Mesenchymal stem cell (in vitro differentiated cells and primary cell): ENCODE measurements at regions not wholly inside any gene's neighbourhood (a gene's known extent, or its start where the extent isn't known, plus 50 kb on each side); places are given as distances from the start of the nearest gene placed in this dataset.

Experiments
- DNase-seq: peaks from one replicate; pipeline ENCODE4 v3.0.0-alpha.2; 2013
- H2AFZ ChIP-seq: one replicate; pipeline ENCODE4 v1.6.1; 2013; ENCODE audit warnings: low read depth, mild to moderate bottlenecking, control low read depth, inconsistent platforms, low read length, moderate library complexity
- H2AK5ac ChIP-seq: 2 replicates; pipeline ENCODE4 v1.6.1; 2013; ENCODE audit warnings: low read length, moderate library complexity, mild to moderate bottlenecking, inconsistent platforms; ENCODE audit not compliant: severe bottlenecking
- H2BK120ac ChIP-seq: one replicate; pipeline ENCODE4 v1.6.1; 2013; ENCODE audit warnings: low read depth, mild to moderate bottlenecking, inconsistent platforms, low read length, moderate library complexity
- H2BK12ac ChIP-seq, 2 experiments: one replicate each; pipeline ENCODE4 v1.6.1; 2013; ENCODE audit warnings: inconsistent platforms in 2 of 2, low read length in 2 of 2, mild to moderate bottlenecking in 2 of 2, moderate library complexity in 2 of 2, control low read depth in 1 of 2
- H2BK15ac ChIP-seq: one replicate; pipeline ENCODE4 v1.6.1; 2013; ENCODE audit warnings: mild to moderate bottlenecking, low read depth, inconsistent platforms; ENCODE audit not compliant: poor library complexity, severe bottlenecking
- H2BK5ac ChIP-seq: 2 replicates; pipeline ENCODE4 v1.6.1; 2013; ENCODE audit warnings: low read depth, mild to moderate bottlenecking, low read length, control low read depth, inconsistent platforms; ENCODE audit not compliant: poor library complexity, severe bottlenecking
- H3K14ac ChIP-seq, 2 experiments: one replicate each; pipeline ENCODE4 v1.6.1; 2013; ENCODE audit warnings: inconsistent platforms in 2 of 2, low read length in 2 of 2, control low read depth in 1 of 2, mild to moderate bottlenecking in 1 of 2, moderate library complexity in 1 of 2
- H3K18ac ChIP-seq, 2 experiments: one replicate each; pipeline ENCODE4 v1.6.1; 2013; ENCODE audit warnings: inconsistent platforms in 2 of 2, low read length in 2 of 2, control low read depth in 1 of 2, low read depth in 1 of 2, mild to moderate bottlenecking in 1 of 2
- H3K23ac ChIP-seq, 2 experiments: one replicate each; pipeline ENCODE4 v1.6.1; 2013; ENCODE audit warnings: inconsistent platforms in 2 of 2, low read length in 2 of 2, mild to moderate bottlenecking in 2 of 2, moderate library complexity in 2 of 2, control low read depth in 1 of 2
- H3K27ac ChIP-seq: 2 replicates; pipeline ENCODE4 v1.5.1; 2013; ENCODE audit warnings: mild to moderate bottlenecking, moderate library complexity, low read length, control low read depth, inconsistent platforms; ENCODE audit not compliant: poor library complexity, severe bottlenecking
- H3K27me3 ChIP-seq, 2 experiments: 2 replicates each; pipeline versions ENCODE4 v1.6.1 to v1.7.0; 2013; ENCODE audit warnings: low read length in 2 of 2, mild to moderate bottlenecking in 2 of 2, moderate library complexity in 2 of 2, control low read depth in 1 of 2, inconsistent platforms in 1 of 2; ENCODE audit not compliant: control insufficient read depth in 1 of 2, insufficient read depth in 1 of 2
- H3K36me3 ChIP-seq, 2 experiments: 2 replicates each; pipeline versions ENCODE4 v1.6.1 to v1.7.0; 2013; ENCODE audit warnings: low read length in 2 of 2, control low read depth in 1 of 2, inconsistent platforms in 1 of 2, low read depth in 1 of 2, mild to moderate bottlenecking in 1 of 2; ENCODE audit not compliant: insufficient read depth in 2 of 2, control insufficient read depth in 1 of 2
- H3K4ac ChIP-seq, 2 experiments: one replicate each; pipeline ENCODE4 v1.6.1; 2013; ENCODE audit warnings: inconsistent platforms in 2 of 2, low read length in 2 of 2, mild to moderate bottlenecking in 2 of 2, moderate library complexity in 2 of 2, control low read depth in 1 of 2, low read depth in 1 of 2
- H3K4me1 ChIP-seq: 2 replicates; pipeline ENCODE4 v1.6.1; 2013; ENCODE audit warnings: low read depth, low read length, control low read depth; ENCODE audit not compliant: control insufficient read depth, insufficient read depth
- H3K4me2 ChIP-seq: 2 replicates; pipeline ENCODE4 v1.6.1; 2013; ENCODE audit warnings: low read length, mild to moderate bottlenecking, inconsistent platforms; ENCODE audit not compliant: poor library complexity, severe bottlenecking
- H3K4me3 ChIP-seq, 2 experiments: 2 replicates each; pipeline versions ENCODE4 v1.5.1 to v1.7.0; 2013; ENCODE audit warnings: low read length in 2 of 2, mild to moderate bottlenecking in 2 of 2, control low read depth in 1 of 2, low read depth in 1 of 2; ENCODE audit not compliant: insufficient read depth in 1 of 2
- H3K79me1 ChIP-seq: replicated peaks from 2 replicates; pipeline ENCODE4 v1.6.1; 2013; ENCODE audit warnings: mild to moderate bottlenecking, control low read depth, low read length, inconsistent platforms; ENCODE audit not compliant: poor library complexity, severe bottlenecking
- H3K9ac ChIP-seq: 2 replicates; pipeline ENCODE4 v1.7.0; 2013; ENCODE audit warnings: mild to moderate bottlenecking, low read length, moderate library complexity
- H3K9me3 ChIP-seq: 2 replicates; pipeline ENCODE4 v1.7.0; 2013; ENCODE audit warnings: mild to moderate bottlenecking, low read length; ENCODE audit not compliant: control insufficient read depth
- H4K8ac ChIP-seq: one replicate; pipeline ENCODE4 v1.6.1; 2013; ENCODE audit warnings: inconsistent platforms, mild to moderate bottlenecking, low read length, moderate library complexity
- H4K91ac ChIP-seq: one replicate; pipeline ENCODE4 v1.6.1; 2013; ENCODE audit warnings: mild to moderate bottlenecking, low read length, inconsistent platforms
- WGBS: methylation state at CpG from one replicate; pipeline ENCODE4 v1.1.7; 2013; ENCODE audit warnings: mixed read lengths; 5-methylcytosine and 5-hydroxymethylcytosine counted together

- H3K14ac ChIP-seq, result no peak overlapping the region
- H2AK5ac ChIP-seq, result no peak overlapping the region
- no peak overlapping the region for H2BK15ac ChIP-seq
- H2BK12ac ChIP-seq, result no peak overlapping the region
- H4K8ac ChIP-seq, result no peak overlapping the region
- no peak for DNase-seq
- no peak overlapping the region for H3K4me2 ChIP-seq
- H3K4me3 ChIP-seq, result no peak overlapping the region
- no peak overlapping the region for H2AFZ ChIP-seq
- no peak overlapping the region for H3K23ac ChIP-seq
- H3K18ac ChIP-seq, result no peak overlapping the region
- H3K79me1 ChIP-seq, result no peaks in the 10 kb centered on the region
- H2BK120ac ChIP-seq, result no peak overlapping the region
- H3K27me3 ChIP-seq, result no peaks in the 10 kb centered on the region
- H3K4ac ChIP-seq, result no peak overlapping the region
- H4K91ac ChIP-seq, result no peak overlapping the region
- H3K4me1 ChIP-seq, result no peaks in the 10 kb centered on the region
- no peak overlapping the region for H2BK5ac ChIP-seq
- WGBS, result 85% methylated on average over 4 of the region's 4 CpGs
- H3K9ac ChIP-seq, result no peak overlapping the region
- no peak overlapping the region for H3K27ac ChIP-seq
- peaks cover 5% of the 10 kb centered on the region for H3K9me3 ChIP-seq
- H3K36me3 ChIP-seq, result no peaks in the 10 kb centered on the region
Measured at GRCh38 chr2:83744855-83745254, 714.2 kb downstream of the SUCLG1 start.

DNA sequence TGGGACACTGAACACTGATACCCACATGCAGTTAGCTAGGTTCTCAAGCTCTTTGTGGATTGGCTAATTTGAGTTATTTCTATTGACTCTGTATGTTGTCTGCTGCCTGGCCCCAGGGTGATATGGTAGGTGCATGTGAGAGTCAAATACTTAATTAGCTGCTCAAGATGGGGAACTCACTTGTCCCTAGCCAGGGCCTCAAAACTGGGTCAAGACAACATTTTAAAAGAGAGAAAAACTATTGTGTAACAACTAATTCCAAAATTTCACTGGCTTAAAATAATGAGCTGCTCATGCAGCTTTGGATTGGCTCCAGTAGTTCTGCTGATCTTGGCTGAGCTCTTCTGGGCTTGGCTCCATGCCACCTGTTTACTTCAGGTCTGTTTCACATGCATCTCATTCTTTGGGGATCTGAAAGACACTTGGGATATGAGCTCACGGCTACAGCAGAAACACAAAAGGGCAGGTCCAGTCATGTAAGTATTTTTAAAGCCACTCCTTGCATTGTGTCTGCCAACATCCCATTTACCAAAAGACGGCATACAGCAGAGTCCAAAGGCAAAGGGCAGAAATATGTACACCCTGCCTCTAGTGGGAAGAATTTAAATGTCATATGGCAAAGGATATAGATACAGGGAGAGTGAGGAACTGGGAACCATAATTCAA, 716.8 kb downstream of the SUCLG1 start:
- H3K23ac ChIP-seq, result no peak overlapping the region
- H2BK15ac ChIP-seq, result no peak overlapping the region
- H3K4me3 ChIP-seq, result no peak overlapping the region
- H2AK5ac ChIP-seq, result no peak overlapping the region
- no peak overlapping the region for H3K4ac ChIP-seq
- H3K27me3 ChIP-seq, result no peaks in the 10 kb centered on the region
- no peak overlapping the region for H3K14ac ChIP-seq
- no peak overlapping the region for H4K91ac ChIP-seq
- no peak overlapping the region for H3K27ac ChIP-seq
- no peak overlapping the region for H3K18ac ChIP-seq
- no peak overlapping the region for H3K9ac ChIP-seq
- no peaks in the 10 kb centered on the region for H3K4me1 ChIP-seq
- DNase-seq, result no peak
- no peak overlapping the region for H2BK120ac ChIP-seq
- no peaks in the 10 kb centered on the region for H3K36me3 ChIP-seq
- no peak overlapping the region for H2BK12ac ChIP-seq
- no peak overlapping the region for H2BK5ac ChIP-seq
- WGBS, result 75% methylated on average over 2 of the region's 2 CpGs
- H3K4me2 ChIP-seq, result no peak overlapping the region
- H2AFZ ChIP-seq, result no peak overlapping the region
- H3K79me1 ChIP-seq, result no peaks in the 10 kb centered on the region
- H3K9me3 ChIP-seq, result peaks cover 8% of the 10 kb centered on the region
- no peak overlapping the region for H4K8ac ChIP-seq

DNA sequence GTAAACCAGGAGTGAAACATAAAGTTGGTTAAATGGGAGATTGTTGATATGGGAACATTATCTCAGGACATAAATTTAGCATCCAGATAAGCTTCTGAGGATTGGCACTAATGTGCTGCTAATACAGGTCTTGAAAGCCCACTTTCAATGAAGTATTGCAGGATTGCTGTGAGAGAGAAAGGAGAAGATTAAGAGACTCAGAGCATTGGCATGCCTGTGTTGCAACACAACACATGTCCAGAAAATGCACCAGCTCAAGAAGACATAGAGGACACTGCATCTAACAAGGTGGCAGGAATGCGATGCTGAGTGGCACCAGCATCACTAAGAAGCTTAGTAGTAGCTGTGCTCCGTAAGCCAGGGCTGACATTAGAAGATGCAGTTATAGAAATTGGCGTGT, 728.9 kb downstream of the SUCLG1 start:
- WGBS, result 58% methylated on average over 2 of the region's 3 CpGs
- peaks cover 8% of the 10 kb centered on the region for H3K9me3 ChIP-seq
- H3K4ac ChIP-seq, result no peak overlapping the region
- H3K14ac ChIP-seq, result no peak overlapping the region
- no peak overlapping the region for H2BK12ac ChIP-seq
- DNase-seq, result no peak
- H3K4me2 ChIP-seq, result no peak overlapping the region
- no peak overlapping the region for H2BK5ac ChIP-seq
- H2AFZ ChIP-seq, result no peak overlapping the region
- no peak overlapping the region for H4K91ac ChIP-seq
- H3K4me3 ChIP-seq, result no peak overlapping the region
- no peaks in the 10 kb centered on the region for H3K79me1 ChIP-seq
- H2BK15ac ChIP-seq, result no peak overlapping the region
- H3K27ac ChIP-seq, result no peak overlapping the region
- no peaks in the 10 kb centered on the region for H3K4me1 ChIP-seq
- no peak overlapping the region for H3K23ac ChIP-seq
- H3K18ac ChIP-seq, result no peak overlapping the region
- H3K36me3 ChIP-seq, result no peaks in the 10 kb centered on the region
- no peak overlapping the region for H4K8ac ChIP-seq
- no peak overlapping the region for H3K9ac ChIP-seq
- no peaks in the 10 kb centered on the region for H3K27me3 ChIP-seq
- no peak overlapping the region for H2AK5ac ChIP-seq
- H2BK120ac ChIP-seq, result no peak overlapping the region

DNA sequence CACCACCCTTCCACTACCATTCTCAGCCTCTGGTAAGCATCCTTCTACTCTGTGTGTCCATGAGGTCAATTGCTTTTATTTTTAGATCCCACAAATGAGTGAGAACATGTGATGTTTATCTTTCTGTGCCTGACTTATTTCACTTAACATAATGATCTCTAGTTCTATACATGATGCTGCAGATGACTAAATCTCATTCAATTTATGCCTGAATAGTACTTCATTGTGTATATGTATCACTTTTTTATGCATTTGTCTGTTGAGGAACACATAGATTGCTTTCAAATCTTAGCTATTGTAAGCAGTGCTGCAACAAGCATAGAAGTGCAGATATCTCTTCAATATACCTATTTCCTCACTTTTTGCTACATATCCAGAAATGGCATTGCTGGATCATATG, 733.3 kb downstream of the SUCLG1 start:
- peaks cover 8% of the 10 kb centered on the region for H3K9me3 ChIP-seq
- H3K79me1 ChIP-seq, result no peaks in the 10 kb centered on the region
- no peak overlapping the region for H3K14ac ChIP-seq
- no peak overlapping the region for H2AFZ ChIP-seq
- H2BK5ac ChIP-seq, result no peak overlapping the region
- no peak overlapping the region for H4K8ac ChIP-seq
- H3K27me3 ChIP-seq, result no peaks in the 10 kb centered on the region
- no peak overlapping the region for H3K4me3 ChIP-seq
- no peak overlapping the region for H3K4ac ChIP-seq
- H3K4me1 ChIP-seq, result no peaks in the 10 kb centered on the region
- DNase-seq, result no peak
- no peak overlapping the region for H3K23ac ChIP-seq
- no peak overlapping the region for H4K91ac ChIP-seq
- no peak overlapping the region for H2AK5ac ChIP-seq
- H3K18ac ChIP-seq, result no peak overlapping the region
- H3K9ac ChIP-seq, result no peak overlapping the region
- no peak overlapping the region for H2BK12ac ChIP-seq
- no peak overlapping the region for H2BK120ac ChIP-seq
- no peak overlapping the region for H3K4me2 ChIP-seq
- H3K27ac ChIP-seq, result no peak overlapping the region
- H3K36me3 ChIP-seq, result no peaks in the 10 kb centered on the region
- H2BK15ac ChIP-seq, result no peak overlapping the region
